Spleen (tissue), 11 donors: ENCODE measurements at regions not wholly inside any gene's neighbourhood (a gene's known extent, or its start where the extent isn't known, plus 50 kb on each side); places are given as distances from the start of the nearest gene placed in this dataset.

ENCODE experiments used
- DNase-seq: peaks from one replicate; pipeline ENCODE4 v3.0.0-alpha.2; 2020
- H3K27ac ChIP-seq, 8 donors: fragments of 200-600 bp; sonication (generic) in 7 of 8; 1 replicate in 4 of 8; 2 replicates in 4 of 8; pipeline versions ENCODE4 v1.5.0 to v1.8.0; 2016 to 2021; ENCODE audit warnings: inconsistent platforms in 4 of 8, mild to moderate bottlenecking in 4 of 8, moderate library complexity in 1 of 8
- H3K27me3 ChIP-seq, 7 donors: fragments of 200-600 bp; sonication (generic) in 6 of 7; replicated peaks in 1 of 7; 1 replicate in 4 of 7; 2 replicates in 3 of 7; pipeline versions ENCODE4 v1.5.0 to v1.8.0; 2016 to 2021; ENCODE audit warnings: inconsistent platforms in 3 of 7, mild to moderate bottlenecking in 1 of 7
- H3K36me3 ChIP-seq, 6 donors: fragments of 200-600 bp; sonication (generic) in 5 of 6; 1 replicate in 4 of 6; 2 replicates in 2 of 6; pipeline versions ENCODE4 v1.5.0 to v1.8.0; 2016 to 2021; ENCODE audit warnings: inconsistent platforms in 2 of 6
- H3K4me1 ChIP-seq, 6 donors: fragments of 200-600 bp; sonication (generic) in 5 of 6; 1 replicate in 3 of 6; 2 replicates in 3 of 6; pipeline versions ENCODE4 v1.5.0 to v1.8.0; 2016 to 2021; ENCODE audit warnings: inconsistent platforms in 3 of 6
- H3K4me3 ChIP-seq, 8 donors: fragments of 200-600 bp; sonication (generic) in 7 of 8; 1 replicate in 4 of 8; 2 replicates in 4 of 8; pipeline versions ENCODE4 v1.5.0 to v1.8.0; 2016 to 2021; ENCODE audit warnings: inconsistent platforms in 4 of 8, mild to moderate bottlenecking in 4 of 8, moderate library complexity in 2 of 8
- H3K9me3 ChIP-seq, 8 donors: fragments of 200-600 bp; sonication (generic) in 7 of 8; 1 replicate in 4 of 8; 2 replicates in 4 of 8; pipeline versions ENCODE4 v1.5.0 to v1.8.0; 2016 to 2021; ENCODE audit warnings: inconsistent platforms in 4 of 8
- CTCF ChIP-seq, 11 experiments: fragments of 200-600 bp in 7 of 11; fragments of 450-650 bp in 4 of 11; sonication (generic) in 4 of 11; IDR thresholded peaks in 8 of 11; conservative IDR thresholded peaks in 3 of 11; 1 replicate in 7 of 11; 2 replicates in 4 of 11; pipeline versions ENCODE4 v1.4.0 to v1.8.0; 2016 to 2021; ENCODE audit warnings: antibody characterized with exemption in 11 of 11, inconsistent platforms in 4 of 11, mild to moderate bottlenecking in 1 of 11
- POLR2A ChIP-seq, 3 donors: fragments of 450-650 bp; IDR thresholded peaks; one replicate each; pipeline ENCODE4 v1.5.1; 2017; ENCODE audit warnings: antibody characterized with exemption in 3 of 3, mild to moderate bottlenecking in 1 of 3
- POLR2AphosphoS5 ChIP-seq, 3 donors: sonication (generic); formaldehyde crosslinking; IDR thresholded peaks; one replicate each; pipeline ENCODE4 v1.5.1; 2017; ENCODE audit warnings: antibody characterized with exemption in 3 of 3
- WGBS, 5 donors: extraction: QIAGEN DNeasy Blood & Tissue Kit in 3 of 5; methylation state at CpG; one replicate each; pipeline versions ENCODE4 v1.1.5 to v1.1.7; 2013 to 2018; 5-methylcytosine and 5-hydroxymethylcytosine counted together
- intact Hi-C: fragments of 100-400 bp; cut with DNase I; formaldehyde crosslinking; loops from one replicate; pipeline ENCODE4 v1.15.0; 2023; ENCODE audit warnings: low total_unique reads
- donor health status: healthy with polysubstance abuse.
- donor health status: DM: no; HTN: no; CAD: no; lungs with moderate emphysema.
- donor health status: DM: no; HTN: no; CAD: no.
- donor health status: Bipolar disorder and iron deficiency.
- donor health status: healthy.
- donor health status: DM: no; HTN: no; CAD: no.
- donor health status: DM: yes; HTN: yes; CAD: no.

GRCh38 chr3:181881749-181882148, 170.0 kb downstream of the SOX2 start:
- no peak overlapping the region for H3K27ac ChIP-seq
- no peaks in the 10 kb centered on the region for H3K9me3 ChIP-seq
- WGBS, 5 donors: 45 to 73% (median 60%) methylated on average over 2 of the region's 2 CpGs
- DNase-seq: no peak
- intact Hi-C loops: no loop called here
- H3K4me3 ChIP-seq: no peak overlapping the region
- no peaks in the 10 kb centered on the region for H3K4me1 ChIP-seq
- no peaks in the 10 kb centered on the region for H3K27me3 ChIP-seq
- H3K36me3 ChIP-seq: no peaks in the 10 kb centered on the region
- TF ChIP-seq POLR2A (IDR thresholded peaks at IDR 0.05) (no peak), CTCF (IDR thresholded peaks at IDR 0.05 in 8 of 11, conservative IDR thresholded peaks at IDR 0.05 in 3 of 11) (no peak), POLR2AphosphoS5 (IDR thresholded peaks at IDR 0.05) (no peak)

GRCh38 chr3:181885868-181886630, 174.3 kb downstream of the SOX2 start:
- 72 to 90% (median 82%) methylated on average over 6 of the region's 6 CpGs for WGBS, 5 donors
- no peak for DNase-seq
- Histone ChIP-seq H3K27me3 (no peaks in the 10 kb centered on the region), H3K9me3 (no peaks in the 10 kb centered on the region), H3K36me3 (no peaks in the 10 kb centered on the region), H3K4me3 (no peak overlapping the region), H3K4me1 (no peaks in the 10 kb centered on the region), H3K27ac (no peak overlapping the region)
- TF ChIP-seq POLR2A (IDR thresholded peaks at IDR 0.05) (no peak), CTCF (IDR thresholded peaks at IDR 0.05 in 8 of 11, conservative IDR thresholded peaks at IDR 0.05 in 3 of 11) (no peak), POLR2AphosphoS5 (IDR thresholded peaks at IDR 0.05) (no peak)
- intact Hi-C loops: no loop called here

GRCh38 chr3:181886676-181887075, 175.0 kb downstream of the SOX2 start:
- DNase-seq: no peak
- Histone ChIP-seq H3K36me3 (no peaks in the 10 kb centered on the region), H3K27ac (no peak overlapping the region), H3K27me3 (no peaks in the 10 kb centered on the region), H3K4me3 (no peak overlapping the region), H3K4me1 (no peaks in the 10 kb centered on the region), H3K9me3 (no peaks in the 10 kb centered on the region)
- intact Hi-C loops: no loop called here
- WGBS, 5 donors: 55 to 79% (median 77%) methylated on average over 4 of the region's 4 CpGs
- TF ChIP-seq POLR2AphosphoS5 (IDR thresholded peaks at IDR 0.05) (no peak), POLR2A (IDR thresholded peaks at IDR 0.05) (no peak), CTCF (IDR thresholded peaks at IDR 0.05 in 8 of 11, conservative IDR thresholded peaks at IDR 0.05 in 3 of 11) (no peak)

- Histone ChIP-seq H3K4me3 (no peak overlapping the region), H3K4me1 (no peaks in the 10 kb centered on the region), H3K9me3 (no peaks in the 10 kb centered on the region), H3K27ac (no peak overlapping the region), H3K27me3 (no peaks in the 10 kb centered on the region), H3K36me3 (no peaks in the 10 kb centered on the region)
- intact Hi-C loops: no loop called here
- DNase-seq: no peak
- no peak for TF ChIP-seq POLR2A (IDR thresholded peaks at IDR 0.05)
- no peak for TF ChIP-seq POLR2AphosphoS5 (IDR thresholded peaks at IDR 0.05)
- TF ChIP-seq CTCF (IDR thresholded peaks at IDR 0.05 in 8 of 11, conservative IDR thresholded peaks at IDR 0.05 in 3 of 11): no peak
- 35 to 63% (median 51%) methylated on average over 1 of the region's 1 CpG for WGBS, 5 donors
These were observed 176.0 kb downstream of the SOX2 start for GRCh38 chr3:181887685-181888084.
